ENCODE measurements at regions not wholly inside any gene's neighbourhood (a gene's known extent, or its start where the extent isn't known, plus 50 kb on each side); places are given as distances from the start of the nearest gene placed in this dataset.
"Not testable (repeated sequence)": the region's sequence is repeated elsewhere in the genome, so short reads cannot be mapped to it uniquely, and the experiment has no call there.

DNA sequence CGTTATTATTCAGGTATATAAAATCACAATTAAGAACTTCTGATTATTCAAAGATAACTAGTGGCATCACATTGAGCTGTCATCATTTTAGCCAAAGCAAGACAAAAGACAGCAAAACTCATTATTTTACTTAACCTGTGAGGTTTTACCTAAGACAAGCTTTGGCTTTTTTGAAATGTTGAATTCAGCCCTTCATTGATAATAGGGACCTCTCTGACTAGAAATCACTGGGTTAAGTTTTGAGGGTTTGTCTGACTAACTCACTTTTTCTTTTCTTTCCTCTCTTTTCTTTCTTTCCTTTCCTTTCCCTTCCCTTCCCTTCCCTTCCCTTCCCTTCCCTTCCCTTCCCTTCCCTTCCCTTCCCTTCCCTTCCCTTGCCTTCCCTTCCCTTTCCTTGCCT lies 244.2 kb downstream of the GRXCR1 start:
- H3K9me3 Mint-ChIP-seq, result peaks cover 0 to 15% (median 4%) of the 10 kb centered on the region in 7 donors
- no peaks in the 10 kb centered on the region for H3K9me3 ChIP-seq (ENCODE audit: control insufficient read depth in 2 of 2, low read length in 2 of 2)
- H3K4me3 Mint-ChIP-seq, result no peak overlapping the region
- no peaks in the 10 kb centered on the region for H3K36me3 Mint-ChIP-seq
- H3K27me3 Mint-ChIP-seq, result no peaks in the 10 kb centered on the region
- no peak overlapping the region for H3K4me3 ChIP-seq (ENCODE audit: low read depth, low read length)
- no peaks in the 10 kb centered on the region for H3K4me1 Mint-ChIP-seq
- H3K27me3 ChIP-seq (ENCODE audit: control insufficient read depth, insufficient read depth, low read length), result no peaks in the 10 kb centered on the region
- H3K27ac Mint-ChIP-seq, result no peak overlapping the region
- no peaks in the 10 kb centered on the region for H3K36me3 ChIP-seq (ENCODE audit: control insufficient read depth, insufficient read depth, low read length)
- DNase-seq (no peak), ATAC-seq (ENCODE audit: low read depth in 2 of 2) (no peak)
- H3K4me1 ChIP-seq (ENCODE audit: control insufficient read depth, insufficient read depth, low read length, poor library complexity, severe bottlenecking), result no peaks in the 10 kb centered on the region
- no peak overlapping the region for H3K27ac ChIP-seq (ENCODE audit: insufficient read depth, low read length, poor library complexity, severe bottlenecking)

DNA sequence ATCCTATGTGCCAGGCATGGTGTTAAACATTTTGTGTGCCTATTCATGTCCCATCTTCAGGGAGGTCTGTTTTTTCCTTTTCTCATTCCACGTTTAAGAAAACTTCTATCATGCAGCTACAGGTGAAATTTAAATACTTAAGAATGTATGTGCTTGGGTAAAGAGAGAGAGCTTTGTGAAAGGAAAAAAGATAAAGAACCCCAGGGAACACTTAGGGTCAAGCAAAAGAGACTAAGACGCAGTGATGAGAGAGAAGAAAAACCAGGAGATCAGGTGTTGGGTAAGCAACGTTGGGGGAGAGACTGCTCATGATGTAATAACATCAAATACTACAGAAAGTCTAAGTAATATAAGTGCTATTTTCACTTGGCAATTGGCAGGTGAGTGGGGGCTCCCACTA lies 253.7 kb downstream of the GRXCR1 start:
- no peaks in the 10 kb centered on the region for H3K27me3 ChIP-seq (ENCODE audit: control insufficient read depth, insufficient read depth, low read length)
- H3K27ac ChIP-seq (ENCODE audit: insufficient read depth, low read length, poor library complexity, severe bottlenecking), result no peak overlapping the region
- Mint-ChIP-seq H3K9me3 (peaks cover 0 to 13% (median 3%) of the 10 kb centered on the region in 7 donors), H3K27ac (no peak overlapping the region), H3K4me3 (no peak overlapping the region), H3K27me3 (no peaks in the 10 kb centered on the region), H3K4me1 (no peaks in the 10 kb centered on the region), H3K36me3 (no peaks in the 10 kb centered on the region)
- ATAC-seq (ENCODE audit: low read depth in 2 of 2) (no peak), DNase-seq (no peak)
- H3K36me3 ChIP-seq (ENCODE audit: control insufficient read depth, insufficient read depth, low read length), result no peaks in the 10 kb centered on the region
- no peaks in the 10 kb centered on the region for H3K9me3 ChIP-seq (ENCODE audit: control insufficient read depth in 2 of 2, low read length in 2 of 2)
- H3K4me3 ChIP-seq (ENCODE audit: low read depth, low read length), result no peak overlapping the region
- no peaks in the 10 kb centered on the region for H3K4me1 ChIP-seq (ENCODE audit: control insufficient read depth, insufficient read depth, low read length, poor library complexity, severe bottlenecking)

DNA sequence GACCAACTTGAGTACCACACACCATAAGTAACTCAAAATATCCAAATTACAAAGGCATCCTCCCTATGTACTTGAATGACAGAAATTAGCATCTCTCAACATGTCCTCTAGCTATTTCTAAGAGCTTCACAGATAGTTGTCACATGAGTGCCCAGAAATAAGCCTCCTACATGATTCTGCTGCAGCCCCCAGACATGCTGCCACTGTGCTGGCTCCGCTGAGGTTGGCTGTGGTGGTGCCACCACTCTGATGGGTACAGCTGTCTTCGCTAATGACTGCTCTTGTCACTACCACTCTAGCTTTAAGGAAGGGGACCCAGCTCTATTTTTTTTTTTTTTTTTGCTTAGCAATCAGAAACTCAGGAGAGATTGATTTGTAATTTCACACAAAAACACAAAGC lies 256.0 kb downstream of the GRXCR1 start:
- no peak overlapping the region for H3K27ac Mint-ChIP-seq
- no peaks in the 10 kb centered on the region for H3K27me3 Mint-ChIP-seq
- DNase-seq, result no peak
- H3K4me1 ChIP-seq (ENCODE audit: control insufficient read depth, insufficient read depth, low read length, poor library complexity, severe bottlenecking), result no peaks in the 10 kb centered on the region
- no peak for ATAC-seq (ENCODE audit: low read depth in 2 of 2)
- peaks cover 0 to 13% (median 9%) of the 10 kb centered on the region in 7 donors for H3K9me3 Mint-ChIP-seq
- no peak overlapping the region for H3K4me3 ChIP-seq (ENCODE audit: low read depth, low read length)
- no peak overlapping the region for H3K4me3 Mint-ChIP-seq
- no peaks in the 10 kb centered on the region for H3K36me3 Mint-ChIP-seq
- H3K27me3 ChIP-seq (ENCODE audit: control insufficient read depth, insufficient read depth, low read length), result no peaks in the 10 kb centered on the region
- no peaks in the 10 kb centered on the region for H3K9me3 ChIP-seq (ENCODE audit: control insufficient read depth in 2 of 2, low read length in 2 of 2)
- H3K27ac ChIP-seq (ENCODE audit: insufficient read depth, low read length, poor library complexity, severe bottlenecking), result no peak overlapping the region
- H3K36me3 ChIP-seq (ENCODE audit: control insufficient read depth, insufficient read depth, low read length), result no peaks in the 10 kb centered on the region
- no peaks in the 10 kb centered on the region for H3K4me1 Mint-ChIP-seq

DNA sequence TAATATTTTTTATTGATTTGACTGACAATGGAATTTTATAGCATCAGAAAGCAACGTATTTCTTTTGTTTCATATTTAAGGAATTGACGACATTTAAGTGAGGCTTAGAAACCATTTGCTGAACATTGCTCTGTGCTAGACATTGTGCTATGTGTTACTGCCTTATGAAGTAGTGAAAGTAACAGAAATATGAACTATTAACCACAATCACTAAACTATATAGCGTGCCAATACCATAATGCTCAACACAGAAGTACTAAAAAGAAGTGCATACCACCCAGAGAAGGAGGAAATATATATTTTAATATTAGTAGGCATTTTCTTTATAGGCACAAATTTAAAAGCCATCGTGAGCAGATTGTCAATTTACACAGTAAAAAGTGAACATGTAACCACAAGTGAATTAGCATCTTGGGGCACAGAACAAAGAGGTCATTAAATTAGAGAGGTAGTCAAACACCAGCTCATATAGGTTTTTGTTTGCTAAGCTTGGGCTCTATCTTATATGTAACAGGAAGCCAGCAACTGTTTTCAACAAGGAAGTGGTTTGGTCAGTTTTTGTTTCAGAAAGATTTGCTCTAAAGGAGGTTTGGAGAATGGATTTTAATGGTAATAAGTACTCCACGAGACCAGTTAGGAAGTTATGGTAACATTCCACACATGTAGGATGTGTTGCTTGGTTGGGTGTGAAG lies 270.7 kb downstream of the GRXCR1 start:
- Histone ChIP-seq H3K27me3 (ENCODE audit: control insufficient read depth, insufficient read depth, low read length) (no peaks in the 10 kb centered on the region), H3K4me1 (ENCODE audit: control insufficient read depth, insufficient read depth, low read length, poor library complexity, severe bottlenecking) (no peaks in the 10 kb centered on the region), H3K27ac (ENCODE audit: insufficient read depth, low read length, poor library complexity, severe bottlenecking) (no peak overlapping the region), H3K36me3 (ENCODE audit: control insufficient read depth, insufficient read depth, low read length) (no peaks in the 10 kb centered on the region), H3K9me3 (ENCODE audit: control insufficient read depth in 2 of 2, low read length in 2 of 2) (no peaks in the 10 kb centered on the region), H3K4me3 (ENCODE audit: low read depth, low read length) (no peak overlapping the region)
- Mint-ChIP-seq H3K27me3 (no peaks in the 10 kb centered on the region), H3K4me3 (no peak overlapping the region), H3K36me3 (no peaks in the 10 kb centered on the region), H3K9me3 (peaks cover 2 to 15% (median 4%) of the 10 kb centered on the region in 7 donors), H3K27ac (no peak overlapping the region), H3K4me1 (no peaks in the 10 kb centered on the region)
- ATAC-seq (ENCODE audit: low read depth in 2 of 2), result no peak
- DNase-seq, result no peak

DNA sequence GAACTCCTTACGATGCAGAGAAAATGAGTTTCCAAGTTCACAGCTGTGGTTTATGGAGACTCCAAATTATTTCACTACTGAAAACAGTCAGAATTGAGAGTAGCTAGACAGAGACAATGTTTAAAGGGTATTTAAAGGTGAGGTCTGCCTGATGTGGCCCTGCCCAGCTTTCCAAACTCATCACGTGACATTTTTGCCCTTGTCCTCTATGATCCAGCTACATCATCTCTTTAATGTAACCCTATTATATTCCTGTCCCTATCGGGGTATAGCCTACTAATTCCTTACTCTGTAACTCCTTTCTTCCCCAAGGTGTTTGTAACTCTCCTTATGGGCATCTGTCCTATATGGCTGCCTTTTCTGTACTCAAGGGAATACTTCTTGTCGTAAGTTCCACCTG lies 297.2 kb downstream of the GRXCR1 start:
- H3K4me1 ChIP-seq (ENCODE audit: control insufficient read depth, insufficient read depth, low read length, poor library complexity, severe bottlenecking), result no peaks in the 10 kb centered on the region
- ATAC-seq (ENCODE audit: low read depth in 2 of 2), result no peak
- H3K9me3 ChIP-seq (ENCODE audit: control insufficient read depth in 2 of 2, low read length in 2 of 2), result no peaks in the 10 kb centered on the region
- DNase-seq, result no peak
- no peaks in the 10 kb centered on the region for H3K36me3 ChIP-seq (ENCODE audit: control insufficient read depth, insufficient read depth, low read length)
- Mint-ChIP-seq H3K9me3 (peaks cover 0 to 3% (median 2%) of the 10 kb centered on the region in 7 donors), H3K4me1 (no peaks in the 10 kb centered on the region), H3K27ac (no peak overlapping the region), H3K27me3 (no peaks in the 10 kb centered on the region), H3K4me3 (no peak overlapping the region), H3K36me3 (no peaks in the 10 kb centered on the region)
- H3K27ac ChIP-seq (ENCODE audit: insufficient read depth, low read length, poor library complexity, severe bottlenecking), result no peak overlapping the region
- H3K4me3 ChIP-seq (ENCODE audit: low read depth, low read length), result no peak overlapping the region
- H3K27me3 ChIP-seq (ENCODE audit: control insufficient read depth, insufficient read depth, low read length), result no peaks in the 10 kb centered on the region

DNA sequence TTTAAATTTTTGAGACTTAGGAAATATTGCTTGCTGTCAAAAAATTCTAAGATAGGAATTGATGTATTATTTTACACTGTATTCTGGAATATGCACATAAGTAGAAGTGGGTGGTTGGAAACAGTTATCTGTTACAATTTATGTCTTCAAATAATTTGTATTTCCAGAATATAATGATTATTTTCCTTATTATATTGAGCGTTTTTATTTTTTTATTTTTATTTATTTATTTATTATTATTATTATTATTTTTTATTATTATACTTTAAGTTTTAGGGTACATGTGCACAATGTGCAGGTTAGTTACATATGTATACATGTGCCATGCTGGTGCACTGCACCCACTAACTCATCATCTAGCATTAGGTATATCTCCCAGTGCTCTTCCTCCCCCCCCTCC lies 320.1 kb downstream of the GRXCR1 start:
- ATAC-seq (ENCODE audit: low read depth in 2 of 2); H3K27ac Mint-ChIP-seq; H3K27me3 Mint-ChIP-seq; H3K4me1 Mint-ChIP-seq; DNase-seq; H3K36me3 ChIP-seq (ENCODE audit: control insufficient read depth, insufficient read depth, low read length); H3K4me1 ChIP-seq (ENCODE audit: control insufficient read depth, insufficient read depth, low read length, poor library complexity, severe bottlenecking); H3K9me3 ChIP-seq (ENCODE audit: control insufficient read depth in 2 of 2, low read length in 2 of 2); H3K4me3 ChIP-seq (ENCODE audit: low read depth, low read length); H3K27ac ChIP-seq (ENCODE audit: insufficient read depth, low read length, poor library complexity, severe bottlenecking); H3K27me3 ChIP-seq (ENCODE audit: control insufficient read depth, insufficient read depth, low read length); H3K4me3 Mint-ChIP-seq; H3K36me3 Mint-ChIP-seq: not testable (repeated sequence)
- H3K9me3 Mint-ChIP-seq, result peaks cover 0 to 15% (median 4%) of the 10 kb centered on the region in 7 donors

DNA sequence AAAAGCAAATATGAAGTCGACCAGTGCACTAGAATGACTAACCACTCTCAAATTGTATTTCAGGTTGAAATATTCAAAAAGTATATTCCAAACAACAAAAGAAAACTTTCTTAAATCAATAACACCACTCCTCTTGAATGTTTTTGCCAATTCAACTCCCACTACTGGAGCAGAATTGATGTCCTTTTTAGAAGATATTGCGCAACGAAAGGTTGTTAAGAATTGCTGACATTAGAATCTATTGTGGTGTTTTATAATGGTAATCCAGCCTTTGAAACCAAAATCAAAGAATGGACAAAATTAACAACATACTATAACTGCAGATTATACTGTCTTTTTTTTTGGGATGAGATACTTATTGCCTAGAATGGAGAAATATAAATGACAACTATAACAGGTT lies 331.3 kb downstream of the GRXCR1 start:
- Histone ChIP-seq H3K27ac (ENCODE audit: insufficient read depth, low read length, poor library complexity, severe bottlenecking) (no peak overlapping the region), H3K9me3 (ENCODE audit: control insufficient read depth in 2 of 2, low read length in 2 of 2) (no peaks in the 10 kb centered on the region), H3K4me1 (ENCODE audit: control insufficient read depth, insufficient read depth, low read length, poor library complexity, severe bottlenecking) (no peaks in the 10 kb centered on the region), H3K27me3 (ENCODE audit: control insufficient read depth, insufficient read depth, low read length) (no peaks in the 10 kb centered on the region), H3K4me3 (ENCODE audit: low read depth, low read length) (no peak overlapping the region), H3K36me3 (ENCODE audit: control insufficient read depth, insufficient read depth, low read length) (no peaks in the 10 kb centered on the region)
- H3K27ac Mint-ChIP-seq, result no peak overlapping the region
- DNase-seq (no peak), ATAC-seq (ENCODE audit: low read depth in 2 of 2) (no peak)
- no peak overlapping the region for H3K4me3 Mint-ChIP-seq
- no peaks in the 10 kb centered on the region for H3K27me3 Mint-ChIP-seq
- H3K4me1 Mint-ChIP-seq, result no peaks in the 10 kb centered on the region
- peaks cover 0 to 8% (median 3%) of the 10 kb centered on the region in 7 donors for H3K9me3 Mint-ChIP-seq
- H3K36me3 Mint-ChIP-seq, result no peaks in the 10 kb centered on the region

DNA sequence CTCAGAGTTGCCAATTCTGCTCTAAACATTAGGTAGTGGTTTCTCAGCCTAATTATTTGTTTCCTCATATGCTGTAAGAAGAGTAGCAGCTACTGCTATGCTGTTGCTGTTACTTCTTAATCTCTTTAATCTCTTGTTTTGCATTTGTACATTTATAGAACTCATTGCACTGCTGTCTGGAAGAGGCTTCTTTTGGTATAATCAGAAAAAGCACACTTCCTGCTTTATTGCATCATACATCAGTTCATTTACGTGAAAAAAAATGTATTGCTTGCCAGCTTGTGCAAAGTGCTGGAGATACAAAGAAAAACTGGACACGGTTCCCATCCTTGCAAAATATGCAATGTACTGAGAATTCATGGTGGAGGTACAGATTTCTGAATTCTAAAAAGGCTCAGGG lies 332.0 kb downstream of the GRXCR1 start:
- H3K27me3 Mint-ChIP-seq, result no peaks in the 10 kb centered on the region
- no peak for DNase-seq

More for the DNA sequence above, 332.0 kb downstream of the GRXCR1 start:
- ATAC-seq (ENCODE audit: low read depth in 2 of 2), result no peak
- no peaks in the 10 kb centered on the region for H3K4me1 Mint-ChIP-seq
- Histone ChIP-seq H3K27me3 (ENCODE audit: control insufficient read depth, insufficient read depth, low read length) (no peaks in the 10 kb centered on the region), H3K9me3 (ENCODE audit: control insufficient read depth in 2 of 2, low read length in 2 of 2) (no peaks in the 10 kb centered on the region), H3K4me3 (ENCODE audit: low read depth, low read length) (no peak overlapping the region), H3K4me1 (ENCODE audit: control insufficient read depth, insufficient read depth, low read length, poor library complexity, severe bottlenecking) (no peaks in the 10 kb centered on the region), H3K27ac (ENCODE audit: insufficient read depth, low read length, poor library complexity, severe bottlenecking) (no peak overlapping the region), H3K36me3 (ENCODE audit: control insufficient read depth, insufficient read depth, low read length) (no peaks in the 10 kb centered on the region)
- peaks cover 0 to 8% (median 3%) of the 10 kb centered on the region in 7 donors for H3K9me3 Mint-ChIP-seq
- no peak overlapping the region for H3K4me3 Mint-ChIP-seq
- no peak overlapping the region for H3K27ac Mint-ChIP-seq
- no peaks in the 10 kb centered on the region for H3K36me3 Mint-ChIP-seq
